K562 (cell line): ENCODE measurements at regions not wholly inside any gene's neighbourhood (a gene's known extent, or its start where the extent isn't known, plus 50 kb on each side); places are given as distances from the start of the nearest gene placed in this dataset.

Source experiments
- ATAC-seq: fragments of 200-7000 bp; cut with Tn5 transposase; 3 replicates; pipeline ENCODE4 v1.9.1; 2020; ENCODE audit warnings: moderate library complexity
- BruUV-seq: library from RNA; stranded (reverse); fragments of 400-500 nt; replicated peaks from 2 replicates; lab custom pipeline; 2021; lab: Mats Ljungman, UMichigan
- CTCF ChIA-PET: fragments of 300-600 bp; formaldehyde crosslinking; extraction: SDS; loops from one replicate; lab custom pipeline; 2021; ENCODE audit warnings: low intra/inter-chr PET ratio; lab: Yijun Ruan, JAX
- POLR2A ChIA-PET: fragments of 300-600, 350-650 bp; sonication (Branson Sonifier 250); formaldehyde crosslinking; extraction: SDS; loops from one replicate; lab custom pipeline; 2021; ENCODE audit warnings: antibody characterized with exemption, inconsistent platforms; lab: Yijun Ruan, JAX
- DNase-seq, 4 experiments: peaks; one replicate each; pipeline versions ENCODE4 v3.0.0 to v3.0.0-alpha.2; 2011 to 2018; ENCODE audit warnings: low spot score in 3 of 4, mixed read lengths in 3 of 4; ENCODE audit errors: extremely low read depth in 1 of 4
- FAIRE-seq: peaks from 2 replicates; lab custom pipeline; 2011; peaks lifted over from hg19 to GRCh38; lab: Jason Lieb, UNC
- H2AFZ ChIP-seq: 2 replicates; pipeline ENCODE4 v1.6.0; 2011; ENCODE audit warnings: low read depth, low read length, control low read depth, inconsistent platforms
- H3K27ac ChIP-seq: fragments of 200-600 bp; 3 replicates; pipeline ENCODE4 v1.8.0; 2011; ENCODE audit warnings: low read depth, mild to moderate bottlenecking, control low read depth, inconsistent platforms, low read length, moderate library complexity, mixed read lengths; ENCODE audit errors: extremely low read depth
- H3K27me3 ChIP-seq, 2 experiments: fragments of 300-600 bp in 1 of 2; 2 replicates in 1 of 2; 3 replicates in 1 of 2; pipeline versions ENCODE4 v1.6.0 to v1.8.0; 2011; ENCODE audit warnings: inconsistent platforms in 2 of 2, low read length in 2 of 2, mild to moderate bottlenecking in 1 of 2, mixed read lengths in 1 of 2, moderate library complexity in 1 of 2; ENCODE audit not compliant: control insufficient read depth in 2 of 2, insufficient read depth in 2 of 2
- H3K36me3 ChIP-seq: fragments of 300-600 bp; 3 replicates; pipeline ENCODE4 v1.8.0; 2011; ENCODE audit warnings: mild to moderate bottlenecking, low read length, inconsistent platforms; ENCODE audit not compliant: control insufficient read depth, insufficient read depth
- H3K4me1 ChIP-seq, 2 experiments: fragments of 200-600 bp in 1 of 2; replicated peaks in 1 of 2; 2 replicates in 1 of 2; 3 replicates in 1 of 2; pipeline versions ENCODE4 v1.5.1 to v1.8.0; 2011; ENCODE audit warnings: inconsistent platforms in 2 of 2, low read length in 2 of 2, mild to moderate bottlenecking in 1 of 2, mixed read lengths in 1 of 2, moderate library complexity in 1 of 2; ENCODE audit not compliant: control insufficient read depth in 2 of 2, insufficient read depth in 2 of 2
- H3K4me2 ChIP-seq: 2 replicates; pipeline ENCODE4 v1.6.1; 2011; ENCODE audit warnings: low read length, control low read depth, inconsistent platforms, mixed read lengths; ENCODE audit not compliant: insufficient read depth
- H3K4me3 ChIP-seq: fragments of 200-600 bp; sonication (generic), shearing (Covaris generic); 2 replicates; pipeline ENCODE4 v1.5.1; 2016; ENCODE audit warnings: control low read depth, inconsistent platforms
- H3K79me2 ChIP-seq: fragments of 200-600 bp; 3 replicates; pipeline ENCODE4 v1.8.0; 2011; ENCODE audit warnings: low read length, inconsistent platforms; ENCODE audit not compliant: control insufficient read depth, insufficient read depth
- H3K9ac ChIP-seq, 2 experiments: 2 replicates each; pipeline versions ENCODE4 v1.6.0 to v1.6.1; 2011; ENCODE audit warnings: low read depth in 2 of 2, low read length in 2 of 2, control low read depth in 1 of 2, inconsistent platforms in 1 of 2, mild to moderate bottlenecking in 1 of 2, mixed read lengths in 1 of 2; ENCODE audit not compliant: insufficient read depth in 1 of 2
- H3K9me1 ChIP-seq: one replicate; pipeline ENCODE4 v1.6.0; 2011; ENCODE audit warnings: inconsistent platforms, mild to moderate bottlenecking, low read length, moderate library complexity; ENCODE audit not compliant: control insufficient read depth, insufficient read depth
- H3K9me3 ChIP-seq: replicated peaks from 2 replicates; pipeline ENCODE4 v1.5.1; 2011; ENCODE audit warnings: low read depth, low read length, inconsistent platforms; ENCODE audit not compliant: control insufficient read depth, insufficient read depth
- H4K20me1 ChIP-seq: replicated peaks from 2 replicates; pipeline ENCODE4 v1.6.1; 2011; ENCODE audit warnings: low read length, inconsistent platforms, mixed read lengths; ENCODE audit not compliant: control insufficient read depth, insufficient read depth
- CBX5 ChIP-seq: IDR thresholded peaks from 2 replicates; pipeline ENCODE4 v1.6.1; 2014; ENCODE audit warnings: low read depth, borderline replicate concordance
- CTCF ChIP-seq, 3 experiments: IDR thresholded peaks in 2 of 3; conservative IDR thresholded peaks in 1 of 3; 2 replicates each; pipeline ENCODE4 v1.5.1; 2011 to 2012; ENCODE audit warnings: low read length in 3 of 3, mild to moderate bottlenecking in 3 of 3, control low read depth in 2 of 3, improper control_type of control experiment in 1 of 3, inconsistent platforms in 1 of 3, low read depth in 1 of 3, mixed read lengths in 1 of 3, moderate library complexity in 1 of 3; ENCODE audit not compliant: insufficient read depth in 2 of 3
- HDAC6 ChIP-seq: IDR thresholded peaks from 2 replicates; pipeline ENCODE4 v1.6.1; 2012; ENCODE audit warnings: low read depth, mild to moderate bottlenecking, control low read depth, inconsistent platforms, low read length, moderate library complexity
- MLLT1 ChIP-seq, 2 experiments: fragments of 450-650 bp; IDR thresholded peaks; 2 replicates each; pipeline ENCODE4 v1.6.1; 2016
- PHF8 ChIP-seq: fragments of 200-600 bp; sonication (generic); IDR thresholded peaks from 2 replicates; pipeline ENCODE4 v1.6.1; 2012; ENCODE audit warnings: mixed run types, mild to moderate bottlenecking, inconsistent platforms, low read length, moderate library complexity, borderline replicate concordance
- PREB ChIP-seq: sonication (generic); formaldehyde crosslinking; IDR thresholded peaks from 2 replicates; pipeline ENCODE4 v1.8.1; 2023; ENCODE audit warnings: mild to moderate bottlenecking, missing genetic modification reagents
- ZNF778 ChIP-seq: fragments of 450-650 bp; formaldehyde crosslinking; IDR thresholded peaks from 2 replicates; pipeline ENCODE4 v1.4.0; 2020; ENCODE audit warnings: mild to moderate bottlenecking, moderate library complexity
- WGBS: fragments of 100-300 bp; shearing (Covaris generic); methylation state at CpG from one replicate; pipeline ENCODE4 v1.1.6; 2016; ENCODE audit warnings: low coverage, mixed read lengths; ENCODE audit not compliant: insufficient coverage; ENCODE audit errors: missing lambda C conversion rate; 5-methylcytosine and 5-hydroxymethylcytosine counted together
- in situ Hi-C: fragments of 300-500 bp; cut with MboI; formaldehyde crosslinking; loops from 4 replicates; pipeline ENCODE4 v1.15.0; 2018; ENCODE audit warnings: inconsistent platforms, mixed read lengths
- intact Hi-C: fragments of 100-400 bp; cut with micrococcal nuclease; formaldehyde crosslinking; loops from 2 replicates; pipeline ENCODE4 v1.14.2; 2022
- TF ChIP-seq, protein P1 (sequence below): sonication (generic); IDR thresholded peaks from 2 replicates; pipeline ENCODE4 v1.6.1; 2016

- TF ChIP-seq CBX5: no peak
- no peak for TF ChIP-seq HDAC6
- TF ChIP-seq, protein P1, sequence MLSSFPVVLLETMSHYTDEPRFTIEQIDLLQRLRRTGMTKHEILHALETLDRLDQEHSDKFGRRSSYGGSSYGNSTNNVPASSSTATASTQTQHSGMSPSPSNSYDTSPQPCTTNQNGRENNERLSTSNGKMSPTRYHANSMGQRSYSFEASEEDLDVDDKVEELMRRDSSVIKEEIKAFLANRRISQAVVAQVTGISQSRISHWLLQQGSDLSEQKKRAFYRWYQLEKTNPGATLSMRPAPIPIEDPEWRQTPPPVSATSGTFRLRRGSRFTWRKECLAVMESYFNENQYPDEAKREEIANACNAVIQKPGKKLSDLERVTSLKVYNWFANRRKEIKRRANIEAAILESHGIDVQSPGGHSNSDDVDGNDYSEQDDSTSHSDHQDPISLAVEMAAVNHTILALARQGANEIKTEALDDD: no peak
Measured at GRCh38 chr6:12422848-12423247, 132.7 kb downstream of the EDN1 start (continued).

GRCh38 chr6:12423832-12424231 lies 133.7 kb downstream of the EDN1 start:
- no peak for TF ChIP-seq CTCF (IDR thresholded peaks at IDR 0.05 in 2 of 3, conservative IDR thresholded peaks at IDR 0.05 in 1 of 3; ENCODE audit: insufficient read depth in 2 of 3, low read depth in 1 of 3, low read length in 3 of 3)
- no peak for TF ChIP-seq MLLT1 (IDR thresholded peaks at IDR 0.05)
- no peak for TF ChIP-seq PREB (CRISPR knock-in tag)
- no peak for TF ChIP-seq PHF8
- no peak for TF ChIP-seq ZNF778 (CRISPR knock-in tag)
- TF ChIP-seq, all 486 proteins: peak for 0

More at GRCh38 chr6:12423832-12424231, 133.7 kb downstream of the EDN1 start:
- no peaks in the 10 kb centered on the region for H4K20me1 ChIP-seq
- ATAC-seq (no peak), FAIRE-seq (no peak), DNase-seq (no peak)
- no peak overlapping the region for H3K4me3 ChIP-seq
- H3K4me1 ChIP-seq: no peaks in the 10 kb centered on the region
- CTCF ChIA-PET: no interaction called here
- no peaks in the 10 kb centered on the region for H3K79me2 ChIP-seq
- in situ Hi-C loops (no loop called here), intact Hi-C loops (no loop called here)
- POLR2A ChIA-PET: no interaction called here
- H3K4me2 ChIP-seq: no peak overlapping the region
- no peaks in the 10 kb centered on the region for H3K9me1 ChIP-seq
- H3K9ac ChIP-seq: no peak overlapping the region
- H3K27me3 ChIP-seq: no peaks in the 10 kb centered on the region
- H3K36me3 ChIP-seq: no peaks in the 10 kb centered on the region
- no peak overlapping the region for H2AFZ ChIP-seq
- H3K27ac ChIP-seq: no peak overlapping the region
- H3K9me3 ChIP-seq: no peaks in the 10 kb centered on the region
- 0% methylated on average over 1 of the region's 1 CpG for WGBS
- BruUV-seq: no TSS peak
